K562 (cell line): ENCODE measurements at regions not wholly inside any gene's neighbourhood (a gene's known extent, or its start where the extent isn't known, plus 50 kb on each side); places are given as distances from the start of the nearest gene placed in this dataset.

Source experiments
- ATAC-seq: fragments of 200-7000 bp; cut with Tn5 transposase; 3 replicates; pipeline ENCODE4 v1.9.1; 2020; ENCODE audit warnings: moderate library complexity
- BruUV-seq: library from RNA; stranded (reverse); fragments of 400-500 nt; replicated peaks from 2 replicates; lab custom pipeline; 2021; lab: Mats Ljungman, UMichigan
- CTCF ChIA-PET: fragments of 300-600 bp; formaldehyde crosslinking; extraction: SDS; loops from one replicate; lab custom pipeline; 2021; ENCODE audit warnings: low intra/inter-chr PET ratio; lab: Yijun Ruan, JAX
- POLR2A ChIA-PET: fragments of 300-600, 350-650 bp; sonication (Branson Sonifier 250); formaldehyde crosslinking; extraction: SDS; loops from one replicate; lab custom pipeline; 2021; ENCODE audit warnings: antibody characterized with exemption, inconsistent platforms; lab: Yijun Ruan, JAX
- DNase-seq, 4 experiments: peaks; one replicate each; pipeline versions ENCODE4 v3.0.0 to v3.0.0-alpha.2; 2011 to 2018; ENCODE audit warnings: low spot score in 3 of 4, mixed read lengths in 3 of 4; ENCODE audit errors: extremely low read depth in 1 of 4
- FAIRE-seq: peaks from 2 replicates; lab custom pipeline; 2011; peaks lifted over from hg19 to GRCh38; lab: Jason Lieb, UNC
- H2AFZ ChIP-seq: 2 replicates; pipeline ENCODE4 v1.6.0; 2011; ENCODE audit warnings: low read depth, low read length, control low read depth, inconsistent platforms
- H3K27ac ChIP-seq: fragments of 200-600 bp; 3 replicates; pipeline ENCODE4 v1.8.0; 2011; ENCODE audit warnings: low read depth, mild to moderate bottlenecking, control low read depth, inconsistent platforms, low read length, moderate library complexity, mixed read lengths; ENCODE audit errors: extremely low read depth
- H3K27me3 ChIP-seq, 2 experiments: fragments of 300-600 bp in 1 of 2; 2 replicates in 1 of 2; 3 replicates in 1 of 2; pipeline versions ENCODE4 v1.6.0 to v1.8.0; 2011; ENCODE audit warnings: inconsistent platforms in 2 of 2, low read length in 2 of 2, mild to moderate bottlenecking in 1 of 2, mixed read lengths in 1 of 2, moderate library complexity in 1 of 2; ENCODE audit not compliant: control insufficient read depth in 2 of 2, insufficient read depth in 2 of 2
- H3K36me3 ChIP-seq: fragments of 300-600 bp; 3 replicates; pipeline ENCODE4 v1.8.0; 2011; ENCODE audit warnings: mild to moderate bottlenecking, low read length, inconsistent platforms; ENCODE audit not compliant: control insufficient read depth, insufficient read depth
- H3K4me1 ChIP-seq, 2 experiments: fragments of 200-600 bp in 1 of 2; replicated peaks in 1 of 2; 2 replicates in 1 of 2; 3 replicates in 1 of 2; pipeline versions ENCODE4 v1.5.1 to v1.8.0; 2011; ENCODE audit warnings: inconsistent platforms in 2 of 2, low read length in 2 of 2, mild to moderate bottlenecking in 1 of 2, mixed read lengths in 1 of 2, moderate library complexity in 1 of 2; ENCODE audit not compliant: control insufficient read depth in 2 of 2, insufficient read depth in 2 of 2
- H3K4me2 ChIP-seq: 2 replicates; pipeline ENCODE4 v1.6.1; 2011; ENCODE audit warnings: low read length, control low read depth, inconsistent platforms, mixed read lengths; ENCODE audit not compliant: insufficient read depth
- H3K4me3 ChIP-seq: fragments of 200-600 bp; sonication (generic), shearing (Covaris generic); 2 replicates; pipeline ENCODE4 v1.5.1; 2016; ENCODE audit warnings: control low read depth, inconsistent platforms
- H3K79me2 ChIP-seq: fragments of 200-600 bp; 3 replicates; pipeline ENCODE4 v1.8.0; 2011; ENCODE audit warnings: low read length, inconsistent platforms; ENCODE audit not compliant: control insufficient read depth, insufficient read depth
- H3K9ac ChIP-seq, 2 experiments: 2 replicates each; pipeline versions ENCODE4 v1.6.0 to v1.6.1; 2011; ENCODE audit warnings: low read depth in 2 of 2, low read length in 2 of 2, control low read depth in 1 of 2, inconsistent platforms in 1 of 2, mild to moderate bottlenecking in 1 of 2, mixed read lengths in 1 of 2; ENCODE audit not compliant: insufficient read depth in 1 of 2
- H3K9me1 ChIP-seq: one replicate; pipeline ENCODE4 v1.6.0; 2011; ENCODE audit warnings: inconsistent platforms, mild to moderate bottlenecking, low read length, moderate library complexity; ENCODE audit not compliant: control insufficient read depth, insufficient read depth
- H3K9me3 ChIP-seq: replicated peaks from 2 replicates; pipeline ENCODE4 v1.5.1; 2011; ENCODE audit warnings: low read depth, low read length, inconsistent platforms; ENCODE audit not compliant: control insufficient read depth, insufficient read depth
- H4K20me1 ChIP-seq: replicated peaks from 2 replicates; pipeline ENCODE4 v1.6.1; 2011; ENCODE audit warnings: low read length, inconsistent platforms, mixed read lengths; ENCODE audit not compliant: control insufficient read depth, insufficient read depth
- ARID1B ChIP-seq: fragments of 450-650 bp; IDR thresholded peaks from 2 replicates; pipeline ENCODE4 v1.6.1; 2016; ENCODE audit warnings: antibody characterized with exemption, mild to moderate bottlenecking, inconsistent platforms
- CBFA2T2 ChIP-seq: fragments of 450-650 bp; conservative IDR thresholded peaks from 2 replicates; pipeline ENCODE4 v1.6.1; 2017; ENCODE audit warnings: mild to moderate bottlenecking
- CBFA2T3 ChIP-seq: fragments of 450-650 bp; IDR thresholded peaks from 2 replicates; pipeline ENCODE4 v1.6.1; 2017
- CBX5 ChIP-seq: IDR thresholded peaks from 2 replicates; pipeline ENCODE4 v1.6.1; 2014; ENCODE audit warnings: low read depth, borderline replicate concordance
- EP300 ChIP-seq: IDR thresholded peaks from 2 replicates; pipeline ENCODE4 v1.6.1; 2012; ENCODE audit warnings: low read length, improper control_type of control experiment
- ETV1 ChIP-seq: fragments of 450-650 bp; conservative IDR thresholded peaks from 2 replicates; pipeline ENCODE4 v1.6.1; 2016; ENCODE audit warnings: missing genetic modification characterization, control low read depth, low read depth, missing compliant biosample characterization
- HCFC1 ChIP-seq: IDR thresholded peaks from 2 replicates; pipeline ENCODE4 v1.6.1; 2012; ENCODE audit warnings: low read depth, low read length, improper control_type of control experiment
- HDAC1 ChIP-seq, 2 experiments: fragments of 450-650 bp; IDR thresholded peaks; 2 replicates each; pipeline ENCODE4 v1.6.1; 2016 to 2017; ENCODE audit warnings: inconsistent platforms in 1 of 2, mild to moderate bottlenecking in 1 of 2, moderate library complexity in 1 of 2
- KDM1A ChIP-seq, 2 experiments: fragments of 450-650 bp; IDR thresholded peaks; 2 replicates each; pipeline ENCODE4 v1.6.1; 2016; ENCODE audit warnings: mild to moderate bottlenecking in 2 of 2
- MAZ ChIP-seq, 2 experiments: fragments of 450-650 bp in 1 of 2; sonication (generic) in 1 of 2; formaldehyde crosslinking; IDR thresholded peaks in 1 of 2; conservative IDR thresholded peaks in 1 of 2; 2 replicates each; pipeline versions ENCODE4 v1.4.0 to v1.5.0; 2020; ENCODE audit warnings: mild to moderate bottlenecking in 1 of 2, missing genetic modification reagents in 1 of 2
- PRMT5 ChIP-seq: sonication (generic); formaldehyde crosslinking; IDR thresholded peaks from 2 replicates; pipeline ENCODE4 v1.5.0; 2020; ENCODE audit warnings: missing genetic modification reagents
- RCOR1 ChIP-seq, 2 experiments: IDR thresholded peaks; 2 replicates each; pipeline ENCODE4 v1.6.1; 2012; ENCODE audit warnings: low read depth in 2 of 2, low read length in 2 of 2, borderline replicate concordance in 1 of 2, improper control_type of control experiment in 1 of 2
- SNIP1 ChIP-seq: fragments of 450-650 bp; IDR thresholded peaks from 2 replicates; pipeline ENCODE4 v1.7.1; 2017; ENCODE audit warnings: low read depth, mild to moderate bottlenecking
- WGBS: fragments of 100-300 bp; shearing (Covaris generic); methylation state at CpG from one replicate; pipeline ENCODE4 v1.1.6; 2016; ENCODE audit warnings: low coverage, mixed read lengths; ENCODE audit not compliant: insufficient coverage; ENCODE audit errors: missing lambda C conversion rate; 5-methylcytosine and 5-hydroxymethylcytosine counted together
- in situ Hi-C: fragments of 300-500 bp; cut with MboI; formaldehyde crosslinking; loops from 4 replicates; pipeline ENCODE4 v1.15.0; 2018; ENCODE audit warnings: inconsistent platforms, mixed read lengths
- intact Hi-C: fragments of 100-400 bp; cut with micrococcal nuclease; formaldehyde crosslinking; loops from 2 replicates; pipeline ENCODE4 v1.14.2; 2022
- TF ChIP-seq, protein P1 (sequence below): IDR thresholded peaks from 2 replicates; pipeline ENCODE4 v1.6.1; 2012; ENCODE audit warnings: low read depth, low read length, improper control_type of control experiment, borderline replicate concordance
- TF ChIP-seq, protein P2 (sequence below): fragments of 450-650 bp; IDR thresholded peaks from 2 replicates; pipeline ENCODE4 v1.6.1; 2017; ENCODE audit warnings: antibody characterized with exemption
- TF ChIP-seq, protein P3 (sequence below): sonication (generic); formaldehyde crosslinking; IDR thresholded peaks from 2 replicates; pipeline ENCODE4 v1.8.0; 2022; ENCODE audit warnings: mild to moderate bottlenecking, missing genetic modification reagents

DNA sequence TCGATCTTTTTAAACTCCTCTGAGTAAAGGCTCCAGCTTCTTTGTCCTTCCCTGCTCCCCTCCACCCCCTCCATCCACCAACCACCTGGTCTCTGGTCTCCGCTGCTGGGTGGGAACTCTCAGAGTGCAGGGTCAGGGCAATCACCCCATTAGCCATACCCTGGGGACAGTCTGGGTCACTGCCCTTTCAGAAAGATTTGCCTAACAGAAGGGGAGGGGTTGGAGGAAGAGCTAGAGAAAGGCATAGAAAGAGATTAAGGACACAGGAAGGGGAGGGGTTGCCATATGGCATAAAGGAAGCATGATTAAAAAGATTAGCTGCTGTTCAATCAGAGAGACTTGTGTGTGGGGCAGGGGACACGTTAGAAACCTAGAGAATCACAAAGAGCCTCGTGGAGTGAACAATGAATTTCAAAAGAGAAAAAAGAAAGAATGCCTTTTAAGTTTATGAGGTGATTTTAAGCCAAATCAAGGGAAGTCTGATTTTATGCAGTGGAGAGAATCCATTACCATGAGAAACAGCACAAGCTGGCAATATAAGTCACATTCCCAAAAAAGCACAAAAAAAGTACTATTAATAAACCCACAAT lies 115.5 kb upstream of the ACSL4 start:
- peak overlapping the region; percentile 53 for H2AFZ ChIP-seq
- CTCF ChIA-PET = no interaction called here
- intact Hi-C loops = no loop called here

More for the DNA sequence above, 115.5 kb upstream of the ACSL4 start:
- POLR2A ChIA-PET = interaction anchor here (0.6 to 1.0 kb wide), 3 partner anchors 8 to 136 kb away, joined by 3 read pairs; no protein-coding TSS in a partner anchor
- H3K27ac ChIP-seq = no peak overlapping the region
- ATAC-seq (peak; percentile 87), DNase-seq (peak; percentile 11 to 49 (median 22)), FAIRE-seq (peak; percentile 71)
- no peaks in the 10 kb centered on the region for H3K36me3 ChIP-seq
- no peaks in the 10 kb centered on the region for H3K9me3 ChIP-seq
- no peak overlapping the region for H3K4me3 ChIP-seq
- H3K9me1 ChIP-seq = no peaks in the 10 kb centered on the region
- whole genome bisulfite sequencing = 9% methylated on average over 4 of the region's 4 CpGs
- H3K4me2 ChIP-seq = peak overlapping the region; percentile 27; the same call in 1 of the 2 replicates
- BruUV-seq = no TSS peak
- H3K79me2 ChIP-seq = no peaks in the 10 kb centered on the region
- TF ChIP-seq ETV1 (tag) = no peak
- TF ChIP-seq ARID1B = peak; percentile 48
- 0 out of 4 replicates have a peak, but pooled peaks of 1 of the 2 experiments have one; percentile 21 for TF ChIP-seq HDAC1 (IDR thresholded peaks at IDR 0.05)
- TF ChIP-seq, protein P1, sequence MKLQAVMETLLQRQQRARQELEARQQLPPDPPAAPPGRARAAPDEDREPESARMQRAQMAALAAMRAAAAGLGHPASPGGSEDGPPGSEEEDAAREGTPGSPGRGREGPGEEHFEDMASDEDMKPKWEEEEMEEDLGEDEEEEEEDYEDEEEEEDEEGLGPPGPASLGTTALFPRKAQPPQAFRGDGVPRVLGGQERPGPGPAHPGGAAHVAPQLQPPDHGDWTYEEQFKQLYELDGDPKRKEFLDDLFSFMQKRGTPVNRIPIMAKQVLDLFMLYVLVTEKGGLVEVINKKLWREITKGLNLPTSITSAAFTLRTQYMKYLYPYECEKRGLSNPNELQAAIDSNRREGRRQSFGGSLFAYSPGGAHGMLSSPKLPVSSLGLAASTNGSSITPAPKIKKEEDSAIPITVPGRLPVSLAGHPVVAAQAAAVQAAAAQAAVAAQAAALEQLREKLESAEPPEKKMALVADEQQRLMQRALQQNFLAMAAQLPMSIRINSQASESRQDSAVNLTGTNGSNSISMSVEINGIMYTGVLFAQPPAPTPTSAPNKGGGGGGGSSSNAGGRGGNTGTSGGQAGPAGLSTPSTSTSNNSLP = 0 out of 2 replicates have a peak, but pooled peaks have one; percentile 29
- TF ChIP-seq MAZ (CRISPR knock-in tag; conservative IDR thresholded peaks at IDR 0.05 in 1 of 2, IDR thresholded peaks at IDR 0.05 in 1 of 2) = peak in 1 of 2 experiments; percentile 45; a peak in 1 of 4 replicates
- 0 out of 4 replicates have a peak, but pooled peaks of 1 of the 2 experiments have one; percentile 18 for TF ChIP-seq RCOR1 (IDR thresholded peaks at IDR 0.05; ENCODE audit: borderline replicate concordance in 1 of 2, low read depth in 2 of 2, low read length in 2 of 2)
- no peak for TF ChIP-seq CBX5
- peak; percentile 11; the same call in 1 of the 2 replicates for TF ChIP-seq EP300
- TF ChIP-seq KDM1A (IDR thresholded peaks at IDR 0.05) = peak in 1 of 2 experiments; percentile 19; a peak in 1 of 4 replicates
- peak; percentile 34; the same call in 1 of the 2 replicates for TF ChIP-seq CBFA2T2
- TF ChIP-seq, protein P2, sequence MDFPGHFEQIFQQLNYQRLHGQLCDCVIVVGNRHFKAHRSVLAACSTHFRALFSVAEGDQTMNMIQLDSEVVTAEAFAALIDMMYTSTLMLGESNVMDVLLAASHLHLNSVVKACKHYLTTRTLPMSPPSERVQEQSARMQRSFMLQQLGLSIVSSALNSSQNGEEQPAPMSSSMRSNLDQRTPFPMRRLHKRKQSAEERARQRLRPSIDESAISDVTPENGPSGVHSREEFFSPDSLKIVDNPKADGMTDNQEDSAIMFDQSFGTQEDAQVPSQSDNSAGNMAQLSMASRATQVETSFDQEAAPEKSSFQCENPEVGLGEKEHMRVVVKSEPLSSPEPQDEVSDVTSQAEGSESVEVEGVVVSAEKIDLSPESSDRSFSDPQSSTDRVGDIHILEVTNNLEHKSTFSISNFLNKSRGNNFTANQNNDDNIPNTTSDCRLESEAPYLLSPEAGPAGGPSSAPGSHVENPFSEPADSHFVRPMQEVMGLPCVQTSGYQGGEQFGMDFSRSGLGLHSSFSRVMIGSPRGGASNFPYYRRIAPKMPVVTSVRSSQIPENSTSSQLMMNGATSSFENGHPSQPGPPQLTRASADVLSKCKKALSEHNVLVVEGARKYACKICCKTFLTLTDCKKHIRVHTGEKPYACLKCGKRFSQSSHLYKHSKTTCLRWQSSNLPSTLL = no peak
- TF ChIP-seq PRMT5 (CRISPR knock-in tag) = no peak
- TF ChIP-seq SNIP1 = no peak
- TF ChIP-seq HCFC1 = no peak
- TF ChIP-seq, protein P3, sequence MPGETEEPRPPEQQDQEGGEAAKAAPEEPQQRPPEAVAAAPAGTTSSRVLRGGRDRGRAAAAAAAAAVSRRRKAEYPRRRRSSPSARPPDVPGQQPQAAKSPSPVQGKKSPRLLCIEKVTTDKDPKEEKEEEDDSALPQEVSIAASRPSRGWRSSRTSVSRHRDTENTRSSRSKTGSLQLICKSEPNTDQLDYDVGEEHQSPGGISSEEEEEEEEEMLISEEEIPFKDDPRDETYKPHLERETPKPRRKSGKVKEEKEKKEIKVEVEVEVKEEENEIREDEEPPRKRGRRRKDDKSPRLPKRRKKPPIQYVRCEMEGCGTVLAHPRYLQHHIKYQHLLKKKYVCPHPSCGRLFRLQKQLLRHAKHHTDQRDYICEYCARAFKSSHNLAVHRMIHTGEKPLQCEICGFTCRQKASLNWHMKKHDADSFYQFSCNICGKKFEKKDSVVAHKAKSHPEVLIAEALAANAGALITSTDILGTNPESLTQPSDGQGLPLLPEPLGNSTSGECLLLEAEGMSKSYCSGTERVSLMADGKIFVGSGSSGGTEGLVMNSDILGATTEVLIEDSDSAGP = no peak
- TF ChIP-seq CBFA2T3 = peak; percentile 63
- no peaks in the 10 kb centered on the region for H4K20me1 ChIP-seq
- H3K4me1 ChIP-seq = peaks cover 4 to 13% of the 10 kb centered on the region in 2 experiments; a peak in 3 of 5 replicates
- in situ Hi-C loops = loop anchor here (5.0 kb wide), 1 partner anchor 131 kb away; no protein-coding TSS in a partner anchor
- no peaks in the 10 kb centered on the region for H3K27me3 ChIP-seq
- H3K9ac ChIP-seq = no peak overlapping the region
